Panc1 (cell line): ENCODE measurements at regions not wholly inside any gene's neighbourhood (a gene's known extent, or its start where the extent isn't known, plus 50 kb on each side); places are given as distances from the start of the nearest gene placed in this dataset.

Experiments
- ATAC-seq: fragments of 200-7000 bp; cut with Tn5 transposase; 2 replicates; pipeline ENCODE4 v1.9.1; 2020; ENCODE audit warnings: mild to moderate bottlenecking, moderate library complexity
- BruUV-seq: library from RNA; stranded (reverse); fragments of 400-500 nt; replicated peaks from 2 replicates; lab custom pipeline; 2021; lab: Mats Ljungman, UMichigan
- CTCF ChIA-PET: fragments of 300-600 bp; sonication (Branson Sonifier 250); formaldehyde crosslinking; loops from one replicate; lab custom pipeline; 2022; ENCODE audit warnings: antibody characterized with exemption; lab: Charles Lee
- POLR2A ChIA-PET: fragments of 300-600 bp; sonication (Branson Sonifier 250); formaldehyde crosslinking; loops from one replicate; lab custom pipeline; 2022; ENCODE audit warnings: antibody characterized with exemption; lab: Charles Lee
- DNase-seq: peaks from one replicate; pipeline ENCODE4 v3.0.0-alpha.2; 2010; ENCODE audit warnings: low read depth, low spot score
- H3K27ac ChIP-seq: 2 replicates; pipeline ENCODE4 v1.5.1; 2011; ENCODE audit warnings: mild to moderate bottlenecking, low read length, inconsistent platforms
- H3K27me3 ChIP-seq: fragments of 200-500 bp; sonication (Bioruptor generic); 2 replicates; pipeline ENCODE4 v1.6.0; 2014; ENCODE audit warnings: low read length, inconsistent platforms; ENCODE audit not compliant: control insufficient read depth, insufficient read depth
- H3K36me3 ChIP-seq: fragments of 200-500 bp; sonication (Bioruptor generic); 2 replicates; pipeline ENCODE4 v1.5.1; 2014; ENCODE audit warnings: inconsistent platforms, mild to moderate bottlenecking, low read length, moderate library complexity; ENCODE audit not compliant: control insufficient read depth, insufficient read depth
- H3K4me1 ChIP-seq: 2 replicates; pipeline ENCODE4 v1.5.1; 2011; ENCODE audit warnings: inconsistent platforms, mild to moderate bottlenecking, low read length, moderate library complexity; ENCODE audit not compliant: control insufficient read depth, insufficient read depth
- H3K4me3 ChIP-seq, 2 experiments: 2 replicates each; pipeline ENCODE4 v1.5.1; 2011 to 2012; ENCODE audit warnings: low read depth in 2 of 2, low read length in 2 of 2, mild to moderate bottlenecking in 2 of 2, inconsistent platforms in 1 of 2, moderate library complexity in 1 of 2
- H3K9me3 ChIP-seq: fragments of 200-500 bp; sonication (Bioruptor generic); 2 replicates; pipeline ENCODE4 v1.5.1; 2014; ENCODE audit warnings: low read depth, mild to moderate bottlenecking, inconsistent platforms, low read length, moderate library complexity; ENCODE audit not compliant: control insufficient read depth, insufficient read depth
- CTCF ChIP-seq: fragments of 450-650 bp; IDR thresholded peaks from 2 replicates; pipeline ENCODE4 v1.5.1; 2017; ENCODE audit warnings: mild to moderate bottlenecking
- POLR2AphosphoS5 ChIP-seq: IDR thresholded peaks from 2 replicates; pipeline ENCODE4 v1.6.1; 2012; ENCODE audit warnings: mild to moderate bottlenecking, low read depth, low read length, moderate library complexity
- REST ChIP-seq, 2 experiments: IDR thresholded peaks; 2 replicates each; pipeline ENCODE4 v1.6.1; 2011 to 2012; ENCODE audit warnings: low read depth in 2 of 2, control low read depth in 1 of 2, low read length in 1 of 2, mild to moderate bottlenecking in 1 of 2, moderate library complexity in 1 of 2; ENCODE audit not compliant: insufficient read depth in 1 of 2
- SIN3A ChIP-seq: IDR thresholded peaks from 2 replicates; pipeline ENCODE4 v1.6.1; 2012; ENCODE audit warnings: low read depth, mild to moderate bottlenecking, low read length, moderate library complexity, borderline replicate concordance; ENCODE audit not compliant: insufficient read depth
- TCF7L2 ChIP-seq: IDR thresholded peaks from 2 replicates; pipeline ENCODE4 v1.6.1; 2011; ENCODE audit warnings: mild to moderate bottlenecking, low read depth, low read length, inconsistent platforms
- in situ Hi-C: cut with HindIII; loops from 2 replicates; pipeline ENCODE4 v1.10.0; 2016; ENCODE audit warnings: low sequenced_read_pairs, low pct_unique_long_range_greater_than_20kb
- intact Hi-C: fragments of 100-400 bp; cut with micrococcal nuclease; formaldehyde crosslinking; loops from one replicate; pipeline ENCODE4 v1.10.0; 2022; ENCODE audit not compliant: unreplicated experiment

- no peak for ATAC-seq
- CTCF ChIA-PET, result no interaction called here
These were observed 1410.5 kb upstream of the CDH18 start for GRCh38 chr5:21398511-21398910.

GRCh38 chr5:21397693-21398092 is 1409.7 kb upstream of the CDH18 start:
- no peaks in the 10 kb centered on the region for H3K4me1 ChIP-seq
- ATAC-seq (no peak), DNase-seq (no peak)
- H3K4me3 ChIP-seq, result no peak overlapping the region
- H3K27ac ChIP-seq, result no peak overlapping the region
- in situ Hi-C loops, result no loop called here
- ChIA-PET POLR2A (no interaction called here), CTCF (no interaction called here)
- no peaks in the 10 kb centered on the region for H3K27me3 ChIP-seq
- no peak for TF ChIP-seq TCF7L2
- no peak for TF ChIP-seq REST (IDR thresholded peaks at IDR 0.05; ENCODE audit: insufficient read depth in 1 of 2, low read depth in 2 of 2, low read length in 1 of 2)
- TF ChIP-seq CTCF, result no peak
- no peak for TF ChIP-seq POLR2AphosphoS5
- no peaks in the 10 kb centered on the region for H3K9me3 ChIP-seq
- intact Hi-C loops, result no loop called here
- no TSS peak for BruUV-seq
- H3K36me3 ChIP-seq, result no peaks in the 10 kb centered on the region

More at GRCh38 chr5:21398511-21398910, 1410.5 kb upstream of the CDH18 start:
- TF ChIP-seq REST (IDR thresholded peaks at IDR 0.05; ENCODE audit: insufficient read depth in 1 of 2, low read depth in 2 of 2, low read length in 1 of 2) (no peak), POLR2AphosphoS5 (no peak), SIN3A (no peak), CTCF (no peak)
- H3K27ac ChIP-seq, result no peak overlapping the region
- no TSS peak for BruUV-seq
- H3K36me3 ChIP-seq, result no peaks in the 10 kb centered on the region
- no peaks in the 10 kb centered on the region for H3K4me1 ChIP-seq
- intact Hi-C loops (no loop called here), in situ Hi-C loops (no loop called here)
- POLR2A ChIA-PET, result no interaction called here
- no peaks in the 10 kb centered on the region for H3K9me3 ChIP-seq
- no peak for DNase-seq
- H3K4me3 ChIP-seq, result no peak overlapping the region
- no peaks in the 10 kb centered on the region for H3K27me3 ChIP-seq
